GM19397 (cell line): ENCODE measurements at regions not wholly inside any gene's neighbourhood (a gene's known extent, or its start where the extent isn't known, plus 50 kb on each side); places are given as distances from the start of the nearest gene placed in this dataset.
A peak's percentile ranks its signal among the peaks of the same experiment; 100 is the strongest.
"Not testable (repeated sequence)": the region's sequence is repeated elsewhere in the genome, so short reads cannot be mapped to it uniquely, and the experiment has no call there.

Source experiments
- ATAC-seq: cut with Tn5 transposase; IDR thresholded peaks from one replicate; pipeline ENCODE4 v1.9.1; 2021; ENCODE audit warnings: mild to moderate bottlenecking, moderate library complexity; ENCODE audit not compliant: unreplicated experiment

DNA sequence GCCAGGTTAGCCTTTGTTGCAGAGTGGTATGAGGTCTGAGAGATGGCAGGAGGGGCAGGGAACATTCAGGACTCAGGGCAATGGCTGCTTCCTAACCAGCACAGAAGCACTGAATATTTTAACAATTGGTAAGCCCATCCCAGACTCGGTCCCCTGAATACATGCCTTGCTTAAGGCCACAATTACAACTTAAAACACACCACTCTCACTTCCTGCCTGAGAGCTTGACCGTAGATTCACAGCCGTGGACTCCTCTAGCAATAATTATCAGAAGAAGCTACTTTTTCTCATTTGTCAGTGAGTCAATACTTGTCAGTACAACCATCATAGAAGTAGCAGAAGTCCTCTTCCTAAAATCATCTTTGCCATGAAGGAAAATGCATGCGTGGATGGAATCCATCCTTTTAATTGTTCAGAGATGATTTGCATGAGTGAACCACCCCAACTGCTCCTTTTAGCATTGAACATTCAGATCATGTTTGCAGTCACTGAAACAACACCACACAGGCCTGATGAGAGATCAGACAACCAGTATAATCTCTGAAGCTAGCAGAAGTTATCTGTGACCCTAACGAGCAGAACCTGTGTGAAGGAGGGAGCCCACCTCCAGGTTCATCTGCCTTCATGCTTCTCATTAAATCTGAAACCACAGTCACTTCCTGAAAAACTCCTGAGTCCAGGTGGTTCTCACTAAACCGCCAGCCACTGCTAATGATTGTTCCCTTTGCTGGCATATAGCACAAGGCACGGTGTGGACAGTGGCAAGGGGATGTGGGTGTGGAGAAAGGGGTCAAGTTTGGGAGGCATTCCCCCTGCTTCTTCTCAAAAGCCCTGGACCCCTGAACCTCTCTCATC, 333.9 kb upstream of the CNR1 start:
- ATAC-seq: no peak

DNA sequence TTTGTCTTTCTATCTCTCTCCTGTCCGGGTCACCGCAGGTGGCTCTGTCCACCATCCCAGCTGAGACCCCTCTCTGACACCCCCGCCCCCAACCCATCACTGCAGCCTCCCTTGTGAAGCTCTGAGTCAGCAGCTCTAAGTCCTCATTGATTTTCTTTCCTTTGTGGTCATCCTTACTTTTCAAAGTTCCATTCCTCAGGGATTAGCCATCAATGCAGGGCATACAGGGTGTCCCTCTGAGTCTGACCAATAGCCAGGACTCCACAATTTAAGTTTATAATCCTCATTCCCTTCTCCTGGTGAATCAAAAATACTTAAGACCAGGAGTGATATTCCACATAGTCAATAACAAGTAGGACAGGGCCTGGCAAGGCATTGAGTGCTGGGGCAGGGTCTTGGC, 333.3 kb upstream of the CNR1 start:
- no peak for ATAC-seq

DNA sequence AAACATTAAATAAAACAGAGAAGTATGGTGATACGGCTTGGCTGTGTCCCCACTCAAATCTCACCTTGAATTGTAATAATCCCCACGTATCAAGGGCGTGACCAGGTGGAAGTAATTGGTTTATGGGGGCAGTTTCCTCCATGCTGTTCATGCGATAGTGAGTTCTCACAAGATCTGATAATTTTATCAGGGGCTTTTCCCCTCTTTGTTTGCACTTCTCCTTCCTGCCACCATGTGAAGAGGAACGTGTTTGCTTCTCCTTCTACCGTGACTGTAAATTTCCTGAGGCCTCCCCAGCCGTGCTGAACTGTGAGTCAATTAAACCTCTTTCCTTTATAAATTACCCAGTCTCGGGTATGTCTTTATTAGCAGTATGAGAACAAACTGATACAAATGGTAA, 331.3 kb upstream of the CNR1 start:
- not testable (repeated sequence) for ATAC-seq

DNA sequence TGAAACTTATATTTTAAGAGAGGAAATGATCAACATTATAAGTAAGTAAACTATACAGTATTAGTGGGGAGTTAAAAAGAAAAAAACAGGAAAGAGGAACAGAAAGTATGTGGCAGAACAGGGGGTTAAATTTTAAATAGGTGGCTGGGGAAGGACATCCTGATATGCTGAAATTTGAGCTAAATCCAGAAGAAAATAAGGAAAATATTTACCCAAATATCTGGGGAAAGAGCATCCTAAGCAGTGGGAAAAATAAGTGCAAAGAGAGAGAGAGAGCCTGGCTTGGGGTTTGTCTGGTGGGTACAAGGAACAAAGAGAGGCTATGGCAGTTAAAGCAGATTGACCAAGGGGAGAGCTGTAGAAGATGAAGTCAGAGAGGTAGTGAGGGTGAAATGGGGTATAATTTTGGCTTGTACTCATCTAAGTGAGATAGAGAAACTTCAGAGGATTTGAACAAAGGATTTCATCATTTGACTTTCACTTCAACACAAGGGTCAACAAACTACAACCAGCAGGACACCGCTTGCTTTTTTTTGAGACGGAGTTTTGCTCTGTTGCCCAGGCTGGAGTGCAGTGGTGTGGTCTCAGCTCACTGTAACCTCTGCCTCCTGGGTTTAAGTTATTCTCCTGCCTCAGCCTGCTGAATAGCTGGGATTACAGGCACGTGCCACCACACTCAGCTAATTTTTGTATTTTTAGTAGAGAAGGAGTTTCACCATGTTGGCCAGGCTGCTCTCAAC, 328.4 kb upstream of the CNR1 start:
- peak; percentile 72 for ATAC-seq

DNA sequence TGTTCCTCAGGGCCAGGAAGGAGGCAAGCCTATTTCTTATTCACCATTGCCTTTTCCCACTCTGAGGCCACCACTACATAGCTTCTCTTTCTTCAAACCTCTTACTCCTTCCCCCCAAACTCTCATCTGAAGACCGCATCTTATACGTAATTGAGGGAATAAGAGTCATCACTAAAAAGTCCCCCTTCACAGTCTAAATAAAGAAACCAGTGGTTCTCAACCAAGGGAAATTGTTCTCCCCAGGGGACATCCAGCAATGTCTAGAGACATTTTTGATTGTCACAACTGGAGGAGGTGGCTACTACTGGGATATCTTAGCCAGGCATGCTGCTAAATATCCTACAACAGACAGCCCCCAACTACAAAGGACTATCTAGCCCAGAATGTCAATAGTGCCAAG, 327.6 kb upstream of the CNR1 start:
- ATAC-seq: peak; percentile 38

DNA sequence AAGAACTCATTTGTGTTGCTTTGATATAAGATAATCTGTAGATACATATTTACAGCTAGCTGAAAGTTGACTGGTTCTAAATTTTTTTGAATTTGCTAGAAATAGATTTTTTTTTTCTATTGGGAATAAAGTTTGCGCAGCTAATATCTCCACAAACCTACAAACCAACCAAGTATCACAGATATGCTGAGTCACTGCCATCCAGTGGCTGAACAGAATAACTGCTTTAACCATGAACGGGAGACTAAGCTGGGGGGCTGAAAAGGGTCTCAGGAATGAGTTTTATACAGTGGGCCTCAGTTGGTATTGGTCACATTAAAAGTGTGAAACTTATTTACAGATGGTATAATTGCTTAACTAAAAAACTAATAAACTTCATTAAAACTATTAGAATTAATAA, 326.7 kb upstream of the CNR1 start:
- ATAC-seq: no peak

DNA sequence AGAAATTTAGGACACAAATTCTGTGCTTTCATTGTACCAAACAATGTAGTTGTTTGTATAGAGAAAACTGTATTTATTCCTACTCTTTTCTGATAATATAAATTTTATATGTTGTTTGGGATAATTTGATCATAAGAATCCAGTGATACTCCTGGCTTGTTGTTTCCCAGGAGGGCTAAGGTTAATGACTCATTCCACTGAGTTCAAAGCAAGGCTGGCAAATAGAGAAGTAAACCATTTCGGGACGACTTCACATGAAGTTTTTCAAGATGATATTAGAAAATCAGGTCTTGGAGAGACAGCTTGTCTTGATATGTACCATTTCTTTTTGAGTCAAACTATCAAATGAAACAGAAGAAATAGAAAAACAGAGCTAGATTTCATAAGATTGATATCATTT, 326.1 kb upstream of the CNR1 start:
- no peak for ATAC-seq

DNA sequence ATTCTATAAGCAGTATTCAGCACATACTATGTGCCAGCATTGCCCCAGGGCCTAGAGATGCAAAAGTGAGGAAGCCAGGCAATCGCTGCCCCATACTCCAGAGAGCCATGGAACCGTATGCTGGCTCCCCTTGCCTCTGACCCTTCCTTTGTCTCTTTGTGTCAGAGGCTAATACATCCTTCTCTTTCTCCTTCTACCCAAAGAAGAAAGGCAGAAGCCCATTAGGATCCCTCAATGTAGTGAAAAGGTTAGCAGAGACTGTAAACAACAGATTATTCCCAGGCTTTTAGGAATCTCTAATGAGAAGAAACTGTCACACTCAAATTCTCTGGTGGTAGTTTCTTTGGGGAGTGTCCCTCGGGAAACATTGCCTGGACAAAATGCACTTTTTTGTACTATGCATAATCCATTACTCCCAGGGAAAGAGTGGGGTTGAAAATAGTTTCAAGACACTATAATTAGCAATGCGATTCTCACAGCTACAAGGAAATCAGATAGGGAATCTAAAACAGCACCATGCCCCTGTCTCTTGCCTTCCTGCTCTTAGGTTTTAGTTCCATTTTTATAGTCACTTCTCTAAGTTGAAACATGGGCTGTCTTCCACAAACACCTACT, 325.2 kb upstream of the CNR1 start:
- ATAC-seq: no peak

DNA sequence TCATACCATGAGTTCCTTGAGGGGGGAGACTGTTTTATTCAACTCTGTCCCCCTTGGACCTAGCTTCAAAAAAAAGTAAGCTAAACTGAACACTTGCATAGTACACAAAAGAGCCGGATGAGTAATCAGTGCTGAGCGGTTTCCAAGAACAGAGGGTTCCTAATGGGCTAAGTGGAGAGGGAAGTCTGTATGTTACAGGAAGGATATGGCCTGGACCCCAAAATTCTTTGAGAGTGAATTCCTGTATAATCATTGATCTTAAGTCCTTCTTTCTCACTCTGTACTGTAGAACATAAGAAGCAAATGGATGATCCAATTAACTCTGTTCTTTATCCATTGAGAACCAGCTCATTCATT, 324.7 kb upstream of the CNR1 start:
- no peak for ATAC-seq

DNA sequence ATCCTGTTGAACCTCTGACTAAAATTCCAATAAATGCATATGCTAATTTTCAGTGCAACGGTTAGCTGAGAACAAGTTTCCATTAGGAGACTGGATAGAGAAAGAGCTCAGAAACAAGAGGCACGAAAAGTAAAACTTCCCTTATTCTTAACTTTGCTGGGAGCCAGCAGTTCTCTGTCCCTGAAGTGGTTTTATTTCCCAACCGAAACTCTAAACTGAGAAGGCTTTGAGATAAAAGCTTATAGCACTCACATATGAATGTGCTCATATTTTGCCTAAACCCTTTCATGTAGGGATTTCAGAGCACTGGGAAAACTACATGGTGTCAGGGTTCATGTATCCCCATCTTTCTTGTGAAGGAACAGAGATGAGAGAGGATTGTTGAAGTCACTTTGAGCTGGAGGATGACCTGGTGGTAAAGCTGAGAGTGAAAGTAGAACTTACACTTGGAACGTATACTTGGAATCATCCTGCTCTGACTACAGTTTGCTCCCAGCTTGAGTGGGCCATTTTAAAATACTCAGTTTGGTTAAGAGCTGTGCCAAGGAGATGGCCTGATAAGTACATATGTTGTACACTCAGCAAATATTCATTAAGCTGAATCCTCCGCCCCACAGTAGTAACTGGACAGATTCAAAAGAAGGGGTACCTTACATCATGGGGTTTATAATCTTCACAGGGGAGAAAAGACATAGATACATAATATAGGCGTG, 324.2 kb upstream of the CNR1 start:
- no peak for ATAC-seq

DNA sequence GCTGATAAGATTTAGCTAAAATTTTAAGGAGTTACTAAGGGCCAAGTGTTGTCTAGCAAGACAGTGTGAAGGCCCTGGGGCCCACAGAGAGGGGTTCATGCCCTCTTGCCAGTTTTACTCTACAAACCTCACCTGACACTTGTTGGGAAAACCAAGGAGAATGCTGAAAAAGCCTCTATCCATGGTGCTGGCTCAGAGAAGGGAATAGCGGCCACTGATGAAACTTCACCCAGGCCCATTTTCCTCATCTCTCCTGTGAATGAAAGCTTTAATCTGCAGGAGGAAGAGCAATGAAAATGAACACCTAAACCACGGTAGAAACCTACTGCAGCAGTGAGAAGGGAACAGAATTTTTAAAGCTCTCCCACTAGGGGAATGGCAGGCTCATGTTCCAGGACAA, 317.3 kb upstream of the CNR1 start:
- ATAC-seq: no peak

DNA sequence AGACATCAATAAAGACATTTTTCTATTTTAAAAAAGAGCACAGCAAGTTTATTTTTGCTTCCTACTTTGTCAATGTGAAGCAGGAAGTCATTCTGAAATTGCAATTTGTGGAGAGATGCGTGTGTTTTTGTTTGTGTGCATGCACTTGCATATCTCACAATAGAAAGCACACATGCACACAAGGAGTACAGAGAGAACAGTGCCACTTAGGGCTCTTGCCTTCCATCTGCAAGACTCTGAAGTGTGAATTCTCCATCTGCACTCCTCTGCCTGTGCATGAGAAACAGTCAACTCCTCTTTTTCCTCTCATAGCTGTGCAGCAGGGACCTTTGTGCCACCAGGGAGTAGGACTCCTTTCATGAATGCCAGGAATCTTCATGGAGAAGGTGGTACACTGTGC, 316.3 kb upstream of the CNR1 start:
- ATAC-seq: no peak

DNA sequence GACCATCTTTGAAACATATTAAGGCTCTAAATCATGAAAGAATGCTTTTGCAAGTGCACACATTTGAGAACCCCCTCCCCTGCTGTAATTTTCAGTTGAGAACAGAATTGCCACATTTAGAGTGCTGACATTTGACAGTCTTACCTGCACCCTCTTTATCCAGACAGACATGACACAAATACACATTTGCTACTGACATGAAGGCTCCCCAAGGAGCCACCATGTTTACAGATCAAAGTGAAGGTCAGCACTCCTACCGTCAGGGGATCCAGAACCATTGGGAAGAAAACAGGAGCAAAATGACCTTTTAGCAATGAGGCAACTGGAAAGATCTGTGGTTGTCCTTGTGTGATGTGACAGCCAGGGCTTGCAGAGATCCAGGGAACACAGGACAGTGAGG, 315.4 kb upstream of the CNR1 start:
- ATAC-seq: no peak

DNA sequence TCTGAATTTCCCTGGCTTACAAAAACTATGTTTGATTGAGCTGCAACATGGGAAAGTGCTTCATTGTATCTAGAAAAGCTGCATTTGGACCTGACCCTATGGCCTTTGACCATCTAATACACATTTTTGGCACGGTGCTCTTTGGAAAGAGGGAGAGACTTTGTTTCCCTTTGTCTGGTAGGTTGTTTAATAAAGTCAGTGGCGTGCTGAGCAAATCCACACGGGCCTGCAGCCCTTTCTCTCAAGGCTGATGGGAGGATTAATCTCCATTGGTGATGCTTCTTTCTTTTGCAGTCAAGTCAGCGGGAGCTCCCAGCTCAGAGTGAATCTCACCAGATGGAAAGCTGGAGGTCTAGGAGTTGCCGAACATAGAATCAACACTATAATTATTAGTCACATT, 314.7 kb upstream of the CNR1 start:
- ATAC-seq: no peak

DNA sequence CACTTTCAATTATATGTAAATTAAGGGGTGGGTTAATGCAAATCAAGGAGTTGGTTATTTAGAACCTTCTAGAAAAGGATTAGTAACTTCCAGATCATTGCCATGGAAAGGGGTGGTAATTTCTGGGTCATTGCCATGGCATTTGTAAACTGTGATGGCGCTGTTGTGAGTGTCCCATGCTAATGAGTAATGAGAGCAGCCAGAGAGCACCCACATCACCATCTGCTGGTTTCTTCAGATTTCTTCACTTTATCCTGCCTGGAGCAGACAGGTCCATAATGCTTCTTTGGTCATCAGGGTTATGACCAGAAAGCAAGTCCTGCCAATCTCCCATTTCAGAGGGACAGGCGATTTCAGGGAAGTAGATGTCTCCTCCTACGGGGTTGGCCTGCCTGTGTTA, 311.3 kb upstream of the CNR1 start:
- ATAC-seq: no peak

DNA sequence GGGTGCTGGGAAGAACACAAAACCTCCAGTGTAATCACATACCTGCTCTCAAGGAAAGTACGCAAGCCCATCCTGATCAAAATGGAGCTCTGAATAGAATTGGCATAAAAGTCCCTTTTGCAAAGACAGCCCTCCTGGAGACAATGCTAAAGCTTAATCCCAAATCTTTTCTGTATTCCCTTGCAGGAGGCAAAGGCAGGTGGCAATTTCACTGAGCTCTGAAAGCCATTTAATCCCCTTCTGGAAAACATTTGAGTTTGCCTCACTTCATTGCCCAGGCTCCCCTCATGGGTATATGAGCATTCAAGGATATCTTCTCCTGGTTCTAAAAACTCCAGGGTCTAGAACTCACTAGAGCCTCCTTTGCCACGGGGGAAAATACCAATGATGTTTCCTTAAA, 310.2 kb upstream of the CNR1 start:
- ATAC-seq: no peak

DNA sequence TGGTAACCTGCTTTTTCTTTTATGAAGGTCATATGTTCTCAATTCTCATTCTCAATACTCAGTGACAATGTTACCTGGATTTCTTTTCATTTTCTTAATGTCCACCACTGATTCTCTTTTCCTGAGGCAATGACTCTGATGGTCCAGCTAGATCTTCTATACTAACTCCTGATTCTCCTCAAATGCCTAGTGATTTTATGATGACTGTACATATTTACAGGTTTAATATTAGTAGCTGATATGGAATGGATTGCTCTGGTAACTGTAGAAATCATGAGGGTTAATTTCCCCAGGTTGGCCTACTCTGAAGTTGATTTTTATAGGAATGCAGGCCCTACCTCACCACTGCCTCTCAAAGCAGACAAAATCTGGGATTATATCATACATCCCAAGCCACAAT, 308.6 kb upstream of the CNR1 start:
- no peak for ATAC-seq

DNA sequence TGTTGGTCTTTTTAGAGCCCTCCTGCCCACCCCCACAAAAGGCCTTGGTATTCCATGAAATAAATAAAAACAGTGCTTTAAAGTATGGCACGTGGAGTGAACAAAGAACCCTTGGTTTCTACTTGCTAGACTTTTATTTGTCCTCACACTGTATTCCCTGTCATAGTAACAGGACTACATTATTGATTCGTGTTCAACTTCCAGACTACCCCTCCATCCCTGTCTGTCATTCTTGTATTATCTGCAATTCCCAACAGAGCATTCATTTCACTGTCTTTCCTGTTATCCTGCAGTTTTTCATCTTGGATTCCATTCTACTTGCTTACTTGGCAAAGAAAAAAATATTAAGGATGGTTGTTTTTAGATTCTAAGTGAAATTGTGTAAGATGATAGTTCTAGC, 307.4 kb upstream of the CNR1 start:
- no peak for ATAC-seq

DNA sequence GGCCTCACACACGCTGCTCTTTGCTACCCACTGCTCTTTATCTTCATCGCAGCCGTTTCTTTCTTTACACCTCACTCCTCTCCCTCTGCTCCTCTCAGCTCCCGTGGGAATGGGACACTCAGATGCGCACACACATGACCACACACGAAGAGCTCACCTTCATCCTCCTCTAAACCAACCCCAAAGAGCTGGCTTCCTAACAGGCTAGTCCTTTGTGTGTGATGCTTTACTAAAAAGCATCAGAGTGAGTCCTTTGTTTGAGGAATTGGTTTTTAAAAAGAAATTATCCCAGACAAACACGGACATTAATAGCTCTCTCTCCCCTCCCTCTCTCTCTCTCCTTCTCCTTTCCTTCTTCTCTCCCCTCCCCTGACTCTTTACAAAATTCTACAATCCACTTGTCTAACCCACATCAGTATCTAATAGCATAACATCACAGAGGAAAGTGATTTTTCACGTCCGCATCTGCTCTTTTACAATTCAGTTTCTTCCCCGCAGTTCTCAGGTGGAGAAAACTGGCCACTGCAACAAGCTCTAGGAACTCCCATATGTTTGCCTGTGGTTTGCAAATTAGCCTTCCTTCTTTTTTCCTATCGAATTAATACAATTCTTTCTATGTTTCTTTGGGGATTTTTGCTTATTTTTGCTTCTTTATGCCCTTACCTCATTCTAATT, 306.8 kb upstream of the CNR1 start:
- ATAC-seq: no peak

DNA sequence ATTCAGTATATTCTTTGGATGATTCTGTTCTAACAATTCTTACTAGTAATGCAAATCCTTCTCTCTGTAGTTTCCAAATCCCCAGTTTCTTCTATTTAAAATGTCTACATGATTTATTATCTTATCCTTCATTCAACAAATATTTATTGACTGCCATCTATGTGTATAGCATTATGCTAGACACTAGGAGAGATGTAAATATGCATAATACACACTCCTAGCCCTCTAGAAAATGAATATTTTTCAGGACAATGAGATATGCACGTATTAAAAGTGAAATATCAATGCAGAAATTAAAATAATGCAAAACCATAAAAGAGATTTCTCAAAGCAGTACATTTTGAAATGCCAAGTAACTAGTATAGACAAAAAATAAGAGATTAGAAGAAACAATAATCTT, 293.5 kb upstream of the CNR1 start:
- no peak for ATAC-seq

DNA sequence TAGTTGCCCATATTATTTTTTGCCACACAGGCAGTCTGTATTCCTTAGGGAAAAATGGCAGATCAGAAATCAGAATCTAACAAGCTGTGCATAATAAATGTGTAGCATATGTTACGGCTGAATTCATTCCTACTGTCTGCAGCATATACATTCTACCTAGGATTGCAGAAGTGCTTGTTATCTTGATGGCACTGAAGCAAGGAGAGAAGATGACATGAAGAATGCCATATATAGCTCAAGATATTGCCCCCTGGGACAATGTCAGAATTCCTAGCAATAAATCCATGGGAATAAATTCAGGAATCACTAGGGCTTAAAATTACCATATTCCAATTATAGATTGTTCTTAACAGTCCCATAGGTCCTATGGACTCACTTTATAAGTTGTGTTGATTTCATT, 293.0 kb upstream of the CNR1 start:
- ATAC-seq: no peak
